Naive thymus-derived CD4-positive, alpha-beta T cell (primary cell): ENCODE measurements at regions not wholly inside any gene's neighbourhood (a gene's known extent, or its start where the extent isn't known, plus 50 kb on each side); places are given as distances from the start of the nearest gene placed in this dataset.

Experiments
- ATAC-seq: fragments of 150-1000 bp; cut with Tn5 transposase; 2 replicates; pipeline ENCODE4 v1.10.0; 2021; ENCODE audit warnings: mild to moderate bottlenecking, moderate library complexity
- CTCF ChIA-PET: fragments of 350-600 bp; sonication (Branson Sonifier 250); formaldehyde crosslinking; loops from one replicate; lab custom pipeline; 2021; ENCODE audit warnings: antibody characterized with exemption; lab: Charles Lee
- POLR2A ChIA-PET: fragments of 350-600 bp; sonication (Branson Sonifier 250); formaldehyde crosslinking; loops from one replicate; lab custom pipeline; 2021; ENCODE audit warnings: antibody characterized with exemption, inconsistent platforms; lab: Charles Lee
- DNase-seq, 9 donors: peaks; one replicate each; pipeline versions ENCODE4 v3.0.0 to v3.0.0-alpha.2; 2020 to 2022; ENCODE audit warnings: mixed read lengths in 1 of 9
- H3K27ac ChIP-seq: one replicate; pipeline ENCODE4 v1.7.0; 2013; ENCODE audit warnings: mild to moderate bottlenecking, low read depth, low read length, moderate library complexity
- H3K27me3 ChIP-seq, 2 donors: one replicate each; pipeline ENCODE4 v1.7.0; 2013; ENCODE audit warnings: low read length in 2 of 2, mild to moderate bottlenecking in 2 of 2, moderate library complexity in 2 of 2; ENCODE audit not compliant: control insufficient read depth in 2 of 2, insufficient read depth in 2 of 2
- H3K36me3 ChIP-seq, 3 experiments: 1 replicate in 2 of 3; 2 replicates in 1 of 3; pipeline ENCODE4 v1.7.0; 2013; ENCODE audit warnings: low read length in 3 of 3, mild to moderate bottlenecking in 3 of 3, moderate library complexity in 1 of 3; ENCODE audit not compliant: insufficient read depth in 3 of 3, control insufficient read depth in 2 of 3
- H3K4me1 ChIP-seq, 2 donors: one replicate each; pipeline ENCODE4 v1.7.0; 2013; ENCODE audit warnings: low read length in 2 of 2, mild to moderate bottlenecking in 2 of 2, moderate library complexity in 1 of 2; ENCODE audit not compliant: control insufficient read depth in 2 of 2, insufficient read depth in 2 of 2
- H3K4me3 ChIP-seq: 2 replicates; pipeline ENCODE4 v1.7.0; 2013; ENCODE audit warnings: mild to moderate bottlenecking, low read length
- H3K9me3 ChIP-seq, 3 experiments: 1 replicate in 2 of 3; 2 replicates in 1 of 3; pipeline ENCODE4 v1.7.0; 2013; ENCODE audit warnings: low read length in 3 of 3; ENCODE audit not compliant: control insufficient read depth in 2 of 3
- H3K27ac Mint-ChIP-seq, 9 donors: one replicate each; pipeline ENCODE4 v1.8.0; 2020 to 2022; ENCODE audit warnings: mixed read lengths in 9 of 9, mild to moderate bottlenecking in 8 of 9, moderate library complexity in 5 of 9, inconsistent platforms in 2 of 9
- H3K27me3 Mint-ChIP-seq, 5 donors: one replicate each; pipeline ENCODE4 v1.8.0; 2021 to 2022; ENCODE audit warnings: mixed read lengths in 5 of 5, mild to moderate bottlenecking in 1 of 5
- H3K36me3 Mint-ChIP-seq, 5 donors: one replicate each; pipeline ENCODE4 v1.8.0; 2020 to 2022; ENCODE audit warnings: mixed read lengths in 5 of 5, mild to moderate bottlenecking in 3 of 5, inconsistent platforms in 1 of 5
- H3K4me1 Mint-ChIP-seq, 7 donors: one replicate each; pipeline ENCODE4 v1.8.0; 2020 to 2022; ENCODE audit warnings: mixed read lengths in 7 of 7, mild to moderate bottlenecking in 3 of 7, inconsistent platforms in 1 of 7
- H3K4me3 Mint-ChIP-seq, 10 donors: one replicate each; pipeline ENCODE4 v1.8.0; 2020 to 2022; ENCODE audit warnings: mild to moderate bottlenecking in 10 of 10, mixed read lengths in 10 of 10, moderate library complexity in 6 of 10, inconsistent platforms in 2 of 10
- H3K9me3 Mint-ChIP-seq, 11 donors: one replicate each; pipeline ENCODE4 v1.8.0; 2020 to 2022; ENCODE audit warnings: mixed read lengths in 11 of 11, mild to moderate bottlenecking in 4 of 11, inconsistent platforms in 1 of 11, moderate library complexity in 1 of 11
- intact Hi-C, 2 donors: fragments of 100-400 bp; cut with micrococcal nuclease; formaldehyde crosslinking; loops; one replicate each; pipeline ENCODE4 v1.15.1; 2023

DNA sequence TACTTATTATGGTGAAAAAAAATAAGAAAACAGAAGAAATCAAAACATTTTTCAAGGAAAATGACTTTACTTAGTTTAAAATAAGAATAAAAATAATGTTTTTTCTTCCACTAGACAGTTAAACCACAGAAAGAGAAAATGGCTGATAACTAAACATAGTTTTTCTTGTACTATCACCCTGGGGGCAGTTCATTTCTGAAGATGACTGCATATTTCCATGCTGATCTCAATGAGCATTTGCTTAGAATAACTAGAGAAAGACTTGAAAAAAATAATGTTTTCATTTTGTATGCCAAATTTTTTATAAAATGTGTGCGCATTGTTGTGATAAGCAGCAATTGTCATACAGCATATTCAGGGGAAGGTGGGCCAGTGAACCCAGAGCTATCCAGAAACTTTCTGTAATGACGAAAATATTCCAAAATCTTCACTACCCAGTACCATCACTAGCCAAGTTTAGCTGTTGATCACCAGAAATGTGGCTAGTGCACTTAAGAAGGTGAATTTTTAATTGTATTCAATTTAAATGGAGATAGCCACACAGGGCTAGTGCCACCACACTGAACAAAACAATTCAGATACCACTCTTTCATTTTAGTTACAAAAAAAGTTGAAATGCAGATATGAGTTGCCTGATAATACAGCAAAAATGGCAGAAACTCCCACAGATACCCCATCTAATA lies 513.4 kb upstream of the NETO1 start:
- POLR2A ChIA-PET, result no interaction called here

DNA sequence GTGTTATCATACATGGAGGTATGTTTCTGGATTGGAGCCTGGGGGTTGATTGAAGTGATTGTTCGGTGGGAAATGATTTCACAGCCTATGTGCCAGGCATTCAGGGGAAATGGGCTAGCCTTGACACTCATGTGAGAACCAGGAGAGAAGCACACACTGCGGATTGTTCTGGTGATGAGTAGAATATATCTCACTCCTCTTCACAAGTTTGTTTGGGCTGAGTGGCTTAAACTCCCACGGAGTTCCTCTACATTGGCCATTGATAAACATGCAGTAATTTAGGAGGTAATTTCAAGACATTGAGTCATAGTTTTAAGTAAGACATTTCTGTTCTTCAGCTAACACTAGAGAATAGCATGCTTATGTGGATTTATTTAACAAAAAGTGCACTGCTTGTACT lies 498.9 kb upstream of the NETO1 start:
- ATAC-seq (no peak), DNase-seq (no peak)
- ChIA-PET POLR2A (no interaction called here), CTCF (no interaction called here)
- H3K4me1 ChIP-seq, result no peaks in the 10 kb centered on the region
- Mint-ChIP-seq H3K36me3 (no peaks in the 10 kb centered on the region), H3K27ac (no peak overlapping the region), H3K27me3 (peaks cover 0 to 3% (median 0%) of the 10 kb centered on the region in 5 donors), H3K9me3 (peaks cover 0 to 10% (median 2%) of the 10 kb centered on the region in 11 donors), H3K4me3 (no peak overlapping the region), H3K4me1 (no peaks in the 10 kb centered on the region)
- H3K27ac ChIP-seq, result no peak overlapping the region
- intact Hi-C loops, result no loop called here
- H3K36me3 ChIP-seq, result no peaks in the 10 kb centered on the region
- H3K27me3 ChIP-seq, result no peaks in the 10 kb centered on the region
- H3K4me3 ChIP-seq, result no peak overlapping the region
- no peaks in the 10 kb centered on the region for H3K9me3 ChIP-seq

More for the DNA sequence above, 513.4 kb upstream of the NETO1 start:
- Histone ChIP-seq H3K4me1 (no peaks in the 10 kb centered on the region), H3K27me3 (no peaks in the 10 kb centered on the region), H3K4me3 (no peak overlapping the region), H3K9me3 (no peaks in the 10 kb centered on the region), H3K27ac (no peak overlapping the region), H3K36me3 (no peaks in the 10 kb centered on the region)
- no peak overlapping the region for H3K27ac Mint-ChIP-seq
- H3K9me3 Mint-ChIP-seq, result peaks cover 0 to 5% (median 0%) of the 10 kb centered on the region in 11 donors
- H3K36me3 Mint-ChIP-seq, result no peaks in the 10 kb centered on the region
- H3K4me3 Mint-ChIP-seq, result no peak overlapping the region
- ATAC-seq (no peak), DNase-seq (no peak)
- no peaks in the 10 kb centered on the region for H3K27me3 Mint-ChIP-seq
- CTCF ChIA-PET, result no interaction called here
- intact Hi-C loops, result no loop called here
- no peaks in the 10 kb centered on the region for H3K4me1 Mint-ChIP-seq

DNA sequence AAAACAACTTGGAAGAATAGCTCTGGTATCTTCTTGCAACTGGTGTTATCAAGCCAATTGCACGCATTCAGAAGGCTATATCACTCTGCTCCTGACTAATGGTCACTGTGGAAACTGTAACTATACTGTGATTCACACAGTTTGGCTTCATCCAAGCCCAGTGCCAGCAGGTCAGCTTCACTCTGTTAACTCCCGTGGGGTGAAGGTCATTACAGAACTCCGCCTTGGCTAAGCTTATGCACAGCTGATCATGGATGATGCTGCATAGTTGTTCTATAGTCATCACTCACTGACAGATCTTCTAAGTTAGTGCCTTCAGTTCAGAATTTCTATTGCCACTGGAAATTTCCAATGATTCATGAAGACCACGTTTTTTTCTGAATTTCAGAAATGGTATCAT lies 497.2 kb upstream of the NETO1 start:
- no peak for DNase-seq
- H3K9me3 ChIP-seq, result no peaks in the 10 kb centered on the region
- H3K27me3 ChIP-seq, result no peaks in the 10 kb centered on the region
- POLR2A ChIA-PET, result no interaction called here
- no peak overlapping the region for H3K4me3 ChIP-seq
- H3K27ac Mint-ChIP-seq, result no peak overlapping the region
- H3K4me1 ChIP-seq, result no peaks in the 10 kb centered on the region
- intact Hi-C loops, result no loop called here
- ATAC-seq, result no peak
- H3K4me1 Mint-ChIP-seq, result no peaks in the 10 kb centered on the region
- H3K4me3 Mint-ChIP-seq, result no peak overlapping the region
- CTCF ChIA-PET, result no interaction called here
- no peak overlapping the region for H3K27ac ChIP-seq
- no peaks in the 10 kb centered on the region for H3K36me3 ChIP-seq
- peaks cover 0 to 3% (median 0%) of the 10 kb centered on the region in 5 donors for H3K27me3 Mint-ChIP-seq
- H3K9me3 Mint-ChIP-seq, result peaks cover 0 to 4% (median 0%) of the 10 kb centered on the region in 11 donors
- no peaks in the 10 kb centered on the region for H3K36me3 Mint-ChIP-seq

DNA sequence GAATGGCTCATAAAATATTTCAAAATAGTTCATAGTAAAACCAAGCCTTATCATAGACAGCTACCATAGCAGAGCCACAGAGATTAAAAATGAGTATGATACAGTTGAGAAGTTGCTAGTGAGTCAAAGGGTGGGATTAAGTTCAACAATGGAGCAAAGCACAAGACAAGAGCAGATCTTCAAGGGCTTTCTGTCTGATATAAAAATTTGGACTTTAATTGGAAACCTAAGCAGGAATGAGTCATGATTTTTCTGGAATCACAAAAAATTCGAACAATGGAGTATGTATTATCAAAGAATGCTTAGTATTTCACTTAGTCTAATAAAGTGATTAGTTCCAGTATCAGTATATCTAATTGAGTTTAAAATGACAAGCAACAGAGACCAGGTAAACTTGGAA lies 487.3 kb upstream of the NETO1 start:
- ATAC-seq, result no peak
- H3K4me1 Mint-ChIP-seq, result no peaks in the 10 kb centered on the region
- POLR2A ChIA-PET, result no interaction called here

DNA sequence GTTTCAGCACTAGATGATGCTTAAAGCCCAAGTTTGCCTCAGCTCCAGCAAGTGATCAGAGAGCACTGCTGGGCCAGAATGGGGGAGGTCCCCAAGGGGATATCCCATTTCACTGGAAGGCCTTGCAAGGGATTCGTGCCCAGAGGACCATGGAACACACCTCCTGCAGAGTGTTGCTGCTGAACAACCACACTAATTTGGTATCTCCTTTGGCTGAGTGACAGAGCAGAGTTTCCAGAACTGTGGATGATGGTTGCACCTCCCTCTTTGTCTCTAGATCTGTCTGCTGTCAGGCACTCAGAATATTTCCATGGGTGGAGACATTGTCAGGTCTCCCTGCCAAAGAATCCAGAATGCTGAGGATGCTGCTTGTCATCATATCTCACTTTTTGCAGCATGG lies 484.8 kb upstream of the NETO1 start:
- no peaks in the 10 kb centered on the region for H3K36me3 ChIP-seq
- Mint-ChIP-seq H3K9me3 (peaks cover 0 to 1% (median 0%) of the 10 kb centered on the region in 11 donors), H3K27ac (no peak overlapping the region), H3K4me3 (no peak overlapping the region), H3K27me3 (no peaks in the 10 kb centered on the region), H3K4me1 (no peaks in the 10 kb centered on the region), H3K36me3 (no peaks in the 10 kb centered on the region)
- DNase-seq (no peak), ATAC-seq (no peak)
- intact Hi-C loops, result no loop called here
- no peaks in the 10 kb centered on the region for H3K9me3 ChIP-seq
- CTCF ChIA-PET, result no interaction called here
- H3K4me1 ChIP-seq, result no peaks in the 10 kb centered on the region
- H3K4me3 ChIP-seq, result no peak overlapping the region
- POLR2A ChIA-PET, result no interaction called here
- H3K27me3 ChIP-seq, result no peaks in the 10 kb centered on the region
- H3K27ac ChIP-seq, result no peak overlapping the region

More for the DNA sequence above, 487.3 kb upstream of the NETO1 start:
- Mint-ChIP-seq H3K36me3 (no peaks in the 10 kb centered on the region), H3K4me3 (no peak overlapping the region), H3K27me3 (no peaks in the 10 kb centered on the region), H3K27ac (no peak overlapping the region), H3K9me3 (peaks cover 0 to 3% (median 0%) of the 10 kb centered on the region in 11 donors)
- Histone ChIP-seq H3K9me3 (no peaks in the 10 kb centered on the region), H3K27me3 (no peaks in the 10 kb centered on the region), H3K36me3 (no peaks in the 10 kb centered on the region), H3K27ac (no peak overlapping the region), H3K4me1 (no peaks in the 10 kb centered on the region), H3K4me3 (no peak overlapping the region)
- intact Hi-C loops, result no loop called here
- CTCF ChIA-PET, result no interaction called here
- no peak for DNase-seq

DNA sequence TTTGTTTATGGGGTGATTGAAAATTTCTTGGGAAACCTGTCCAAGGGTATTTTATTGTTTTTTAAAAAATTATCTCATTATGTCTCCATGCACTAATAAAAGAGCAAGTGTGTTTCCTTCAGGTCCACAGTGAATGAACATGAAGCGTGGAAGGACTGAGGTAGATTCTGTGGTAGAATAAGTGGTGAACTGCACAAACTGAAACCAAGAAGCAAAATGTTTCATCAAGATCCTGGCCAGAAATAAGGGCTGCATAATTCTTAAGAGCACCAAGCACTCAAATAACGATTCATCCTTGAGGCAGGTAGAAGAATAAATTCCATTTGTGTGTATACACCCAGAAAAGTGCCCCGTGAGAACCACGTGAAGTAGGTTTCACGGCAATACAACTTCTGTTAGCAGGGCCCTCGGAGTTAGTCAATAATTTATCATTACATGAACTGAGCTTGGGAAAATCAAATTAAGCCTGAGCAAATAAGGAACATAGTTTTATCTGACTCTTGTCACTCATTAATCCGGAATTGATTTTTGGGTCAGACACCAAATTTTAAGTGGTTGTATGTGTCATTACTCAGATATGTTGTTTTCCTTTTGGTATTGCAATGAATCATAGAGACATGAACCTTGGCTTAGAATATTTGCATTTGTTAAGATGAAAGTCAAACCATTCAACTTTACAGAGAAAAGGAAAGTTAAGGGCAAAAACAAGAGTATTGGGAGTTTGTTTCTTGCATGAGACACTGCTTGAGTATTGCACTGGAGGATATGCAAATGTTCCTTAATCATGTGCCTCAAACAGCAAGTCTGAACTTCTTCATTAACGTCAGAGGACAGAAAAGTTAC lies 472.6 kb upstream of the NETO1 start:
- Histone ChIP-seq H3K9me3 (no peaks in the 10 kb centered on the region), H3K27me3 (no peaks in the 10 kb centered on the region), H3K4me1 (no peaks in the 10 kb centered on the region), H3K27ac (no peak overlapping the region), H3K4me3 (no peak overlapping the region), H3K36me3 (no peaks in the 10 kb centered on the region)
- Mint-ChIP-seq H3K27ac (no peak overlapping the region), H3K4me3 (no peak overlapping the region), H3K4me1 (no peaks in the 10 kb centered on the region), H3K9me3 (peaks cover 0 to 7% (median 0%) of the 10 kb centered on the region in 11 donors), H3K36me3 (no peaks in the 10 kb centered on the region), H3K27me3 (no peaks in the 10 kb centered on the region)
- DNase-seq (no peak), ATAC-seq (no peak)
- CTCF ChIA-PET, result no interaction called here
- intact Hi-C loops, result no loop called here
- POLR2A ChIA-PET, result no interaction called here
